HG02759 (cell line): ENCODE measurements at regions not wholly inside any gene's neighbourhood (a gene's known extent, or its start where the extent isn't known, plus 50 kb on each side); places are given as distances from the start of the nearest gene placed in this dataset.
"Not testable (repeated sequence)": the region's sequence is repeated elsewhere in the genome, so short reads cannot be mapped to it uniquely, and the experiment has no call there.

Experiments
- ATAC-seq: cut with Tn5 transposase; IDR thresholded peaks from one replicate; pipeline ENCODE4 v1.9.1; 2021; ENCODE audit warnings: mild to moderate bottlenecking, moderate library complexity; ENCODE audit not compliant: unreplicated experiment

DNA sequence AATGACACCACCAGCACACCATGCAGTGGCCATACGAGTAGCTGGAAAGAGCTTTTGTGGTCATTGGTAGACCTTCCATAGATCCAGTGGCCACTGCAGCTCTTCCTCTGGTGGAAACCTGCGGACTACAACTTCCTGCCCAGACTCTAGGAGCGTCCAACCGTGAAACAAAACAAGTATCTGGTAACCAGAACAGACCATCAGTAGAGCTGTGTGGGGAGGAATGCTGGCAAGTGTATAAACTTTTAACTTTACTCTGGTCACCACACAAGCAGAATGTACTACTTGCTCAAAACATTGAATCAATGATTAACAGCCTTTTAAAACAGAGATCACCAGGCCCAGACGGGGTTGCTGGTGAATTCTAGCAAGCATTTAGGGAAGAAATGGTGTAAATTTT is 154.7 kb upstream of the DGKB start:
- no peak for ATAC-seq

DNA sequence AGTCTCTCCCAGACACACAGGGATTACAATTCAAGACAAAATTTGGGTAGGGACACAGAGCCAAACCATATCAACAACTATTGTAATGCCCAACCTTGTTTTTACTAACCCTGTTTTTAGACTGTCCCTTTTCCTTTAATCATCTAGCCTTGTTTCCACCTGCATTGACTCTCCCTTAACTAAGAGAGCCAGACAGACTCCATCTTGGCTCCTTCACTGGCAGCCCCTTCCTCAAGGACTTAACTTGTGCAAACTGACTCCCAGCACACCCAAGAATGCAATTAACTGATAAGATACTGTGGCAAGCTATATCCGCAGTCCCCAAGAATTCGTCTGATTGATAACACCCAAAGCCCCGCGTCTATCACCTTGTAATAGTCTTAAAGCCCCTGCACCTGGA is 151.8 kb upstream of the DGKB start:
- not testable (repeated sequence) for ATAC-seq

DNA sequence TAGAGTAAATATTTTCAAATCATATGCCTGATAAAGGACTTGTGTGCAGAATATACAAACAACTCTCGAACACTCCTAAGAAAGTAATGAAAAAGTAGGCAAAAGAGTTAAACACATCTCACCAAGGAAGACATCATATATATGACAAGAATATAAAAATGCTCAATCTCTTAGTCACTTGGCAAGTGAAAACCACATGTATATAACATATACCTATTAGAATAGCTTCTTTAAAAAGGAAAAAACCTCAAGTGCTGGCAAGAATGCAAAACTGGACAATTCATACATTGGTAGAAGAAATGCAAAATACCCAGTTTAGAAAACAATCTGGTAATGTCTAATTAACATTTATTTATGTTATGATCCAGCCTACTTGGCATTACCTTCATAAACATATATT is 146.6 kb upstream of the DGKB start:
- no peak for ATAC-seq

DNA sequence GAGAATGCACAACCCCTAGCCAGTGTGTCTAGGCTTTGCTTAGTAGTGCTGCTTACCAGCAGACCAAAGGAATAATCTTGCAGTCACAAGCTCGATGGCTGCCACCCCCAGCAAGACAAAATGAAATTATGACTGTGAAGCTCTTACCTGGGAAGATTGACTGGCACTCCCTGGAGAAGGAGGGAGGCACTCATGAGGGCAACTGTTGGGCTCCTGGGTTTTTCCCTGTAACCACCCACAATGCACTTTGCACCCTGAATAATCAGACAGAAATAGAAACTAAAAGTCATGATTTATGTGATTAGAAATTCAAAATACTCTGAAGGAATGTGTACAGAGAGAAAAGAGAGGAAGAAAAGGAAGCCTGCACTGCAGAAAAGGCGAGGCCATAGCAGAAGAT is 144.3 kb upstream of the DGKB start:
- no peak for ATAC-seq

DNA sequence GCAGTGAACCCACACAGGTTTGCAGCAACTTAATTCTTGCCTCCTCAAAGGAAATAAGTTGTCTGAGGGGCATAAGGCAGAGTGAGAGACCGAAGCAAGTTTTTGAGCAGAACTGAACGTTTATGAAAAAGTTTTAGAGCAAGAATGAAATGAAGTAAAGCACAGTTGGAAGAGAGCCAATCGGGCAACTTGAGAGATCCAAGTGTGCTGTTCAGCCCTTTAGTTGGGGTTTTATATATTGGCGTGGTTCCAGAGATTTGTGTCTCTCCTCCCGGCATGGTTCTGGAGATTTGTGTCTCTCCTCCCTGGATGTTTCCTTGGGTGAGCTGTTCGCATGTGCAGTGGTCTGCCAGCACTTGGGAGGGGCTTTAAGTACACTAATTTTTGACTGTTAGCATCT is 141.4 kb upstream of the DGKB start:
- ATAC-seq: no peak

DNA sequence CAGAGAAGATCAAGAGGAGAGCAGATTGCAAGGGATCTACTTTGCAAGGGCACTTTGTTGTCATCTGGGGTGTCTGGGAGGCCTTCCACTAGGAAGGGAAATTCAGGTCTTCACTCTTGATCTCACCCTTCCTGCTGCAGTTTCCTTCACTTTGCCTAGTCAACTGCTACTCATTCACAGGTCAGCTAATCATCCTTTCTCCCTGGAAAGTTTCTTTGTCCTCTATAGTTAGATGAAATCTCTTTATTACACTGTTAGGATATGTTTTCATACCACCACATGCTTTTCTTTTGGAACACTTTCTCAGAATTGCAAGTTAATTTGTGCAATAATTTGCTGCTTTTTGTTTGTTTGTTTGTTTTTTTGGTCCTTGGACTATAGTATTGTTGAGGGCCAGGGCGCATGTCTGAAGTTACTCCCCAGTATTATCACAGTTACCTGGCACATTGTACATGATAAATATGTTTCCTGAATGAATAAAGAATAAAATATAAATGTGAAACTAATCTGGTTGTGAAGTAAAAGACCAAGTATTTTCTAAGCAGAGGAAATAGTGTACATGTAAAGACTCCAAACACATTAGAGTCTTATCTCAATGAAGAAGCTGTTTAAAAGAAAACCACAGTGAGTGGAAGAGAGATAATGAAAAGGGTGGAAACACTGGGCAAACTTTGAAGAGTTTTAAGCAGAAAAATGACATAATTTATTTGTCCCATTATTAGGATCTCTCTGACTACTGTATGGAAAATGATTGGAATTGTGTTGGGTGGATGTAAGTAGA is 139.9 kb upstream of the DGKB start:
- no peak for ATAC-seq

DNA sequence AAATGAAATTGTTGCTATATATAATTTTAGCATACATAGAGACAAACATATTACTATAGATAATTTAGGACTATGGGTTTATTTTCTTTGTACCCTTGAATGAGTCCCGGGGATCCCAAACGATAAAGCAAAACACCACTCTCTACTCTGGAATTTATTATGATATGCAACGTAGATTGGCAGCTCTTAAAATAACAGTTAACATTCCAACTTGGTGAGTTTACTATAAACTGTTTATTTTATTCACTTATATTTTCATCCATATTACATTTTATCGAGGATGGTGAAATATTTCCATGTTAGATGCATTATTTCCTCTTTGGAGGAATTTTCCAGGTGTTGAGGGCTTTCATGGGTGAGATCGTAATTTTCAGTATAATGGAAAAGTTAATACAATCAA is 138.7 kb upstream of the DGKB start:
- no peak for ATAC-seq

DNA sequence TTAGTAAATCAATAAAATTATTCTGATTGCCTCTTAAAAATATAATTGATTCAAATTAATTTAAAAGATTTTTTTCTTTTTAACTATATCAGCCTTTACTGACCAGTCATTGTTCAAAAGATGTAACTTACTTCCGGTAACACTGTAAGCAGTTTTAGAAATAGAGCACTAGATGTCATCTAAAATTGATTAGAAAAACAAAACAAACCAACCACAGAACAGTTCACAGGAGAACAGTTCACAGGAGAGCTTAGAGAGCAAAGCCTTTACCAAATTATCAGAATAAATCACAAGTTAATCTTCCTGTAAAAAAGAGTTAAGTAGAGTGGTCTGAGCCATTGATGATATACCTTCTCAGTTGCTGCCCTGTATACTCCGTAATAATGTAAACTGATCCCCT is 133.3 kb upstream of the DGKB start:
- no peak for ATAC-seq

DNA sequence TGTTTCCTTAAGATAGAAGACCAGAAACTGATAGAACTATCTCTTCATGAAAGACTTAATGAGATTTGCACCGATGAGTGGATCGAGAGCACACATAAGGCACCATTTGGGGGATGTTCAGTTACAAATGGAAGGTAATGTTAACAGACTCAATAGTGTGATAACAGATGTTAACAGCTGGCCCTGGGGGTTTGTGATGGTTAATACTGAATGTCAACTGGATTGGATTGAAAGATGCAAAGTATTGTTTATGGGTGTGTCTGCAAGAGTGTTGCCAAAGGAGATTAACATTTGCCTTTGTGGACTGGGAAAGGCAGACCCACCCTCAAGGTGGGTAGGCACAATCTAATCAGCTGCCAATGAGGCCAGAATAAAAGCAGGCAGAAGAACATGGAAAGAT is 130.5 kb upstream of the DGKB start:
- ATAC-seq: no peak

DNA sequence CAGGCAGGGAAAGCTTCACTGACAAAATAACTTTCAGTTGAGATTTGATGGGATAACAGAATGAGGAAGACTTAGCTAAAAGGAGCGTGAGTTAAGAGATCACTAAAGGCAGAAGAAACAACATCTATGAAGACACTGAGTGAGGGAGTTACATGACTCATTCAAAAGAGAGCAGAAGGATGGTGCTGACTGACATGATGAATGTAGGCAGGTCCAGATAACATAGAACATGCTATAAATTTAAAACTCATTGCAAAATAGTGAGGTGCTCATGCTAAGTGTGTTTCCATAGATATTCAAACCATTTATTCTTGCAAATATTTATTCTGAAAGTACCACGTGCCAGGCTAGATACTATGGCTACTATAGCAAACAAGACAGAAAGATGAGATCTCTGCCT is 116.4 kb upstream of the DGKB start:
- ATAC-seq: no peak

DNA sequence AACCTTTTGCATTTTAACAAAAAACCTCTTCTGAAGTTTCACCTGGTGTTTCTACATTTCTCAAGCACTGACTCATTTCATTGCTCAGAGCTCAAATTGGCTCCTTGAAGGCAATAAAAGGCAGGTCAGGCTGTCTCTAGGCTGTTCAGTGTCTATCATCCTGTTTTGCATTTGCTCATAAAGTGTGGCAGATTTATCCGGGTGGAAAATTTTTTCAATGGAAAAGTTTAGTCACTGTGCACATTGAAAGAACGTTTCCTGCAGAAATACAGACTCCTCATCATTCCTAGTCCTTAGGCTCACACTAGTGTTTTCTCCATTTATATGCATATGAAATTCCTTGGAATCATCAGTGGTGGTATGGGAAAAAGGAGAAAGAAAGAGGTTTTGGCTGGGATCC is 114.2 kb upstream of the DGKB start:
- ATAC-seq: no peak

DNA sequence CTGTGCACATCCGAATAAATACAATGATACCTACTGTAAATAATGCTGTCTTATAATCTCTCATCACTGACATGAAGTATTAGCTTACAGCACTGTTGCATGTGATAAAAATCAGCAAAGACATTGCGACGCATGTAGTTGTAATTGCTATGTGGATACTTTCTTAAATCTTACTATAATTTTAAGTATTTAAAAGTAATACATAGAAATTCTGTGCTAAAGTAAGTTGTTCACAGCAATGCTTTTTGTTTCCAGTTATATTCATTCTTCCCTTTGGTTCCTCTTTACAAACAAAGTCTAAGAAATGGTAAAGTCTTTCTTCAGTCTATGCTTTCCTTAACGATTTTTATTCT is 113.7 kb upstream of the DGKB start:
- ATAC-seq: no peak

DNA sequence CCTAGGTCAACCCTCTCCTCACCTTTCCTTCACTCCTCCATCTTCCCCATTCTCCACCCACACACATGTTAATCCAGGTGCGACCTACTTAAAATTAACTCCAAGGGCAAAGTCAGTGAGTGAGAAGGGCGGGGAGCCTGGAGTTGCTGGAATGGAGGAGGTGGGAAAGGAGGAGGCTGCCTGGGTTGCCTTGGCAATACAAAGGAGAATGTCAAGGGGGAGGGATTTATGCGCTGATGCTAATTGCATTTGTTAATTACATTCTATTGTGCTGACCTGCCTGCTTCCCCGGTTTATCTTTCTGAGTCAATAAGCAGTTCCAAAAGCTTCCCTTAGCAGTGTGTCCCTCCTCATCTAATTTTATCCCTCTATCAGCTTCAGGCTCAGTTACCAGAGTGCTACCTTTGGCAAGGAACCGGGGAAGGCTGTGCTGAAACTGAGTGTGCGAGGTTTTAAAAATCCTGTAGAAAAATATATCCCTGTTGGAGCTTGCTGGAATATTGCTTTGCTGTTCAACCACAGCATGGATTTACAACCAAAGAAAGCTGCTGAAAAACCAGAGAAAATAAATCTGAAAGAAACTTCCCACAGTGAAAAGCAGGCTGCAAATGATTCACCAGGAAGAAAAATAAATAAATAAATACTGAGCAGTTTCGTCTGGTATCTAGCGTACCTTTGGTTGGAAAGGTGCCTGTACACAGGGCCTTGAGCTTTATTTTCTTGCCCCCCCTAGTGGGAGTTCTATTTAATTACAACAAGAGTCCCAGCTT is 113.2 kb upstream of the DGKB start:
- ATAC-seq: peak; percentile 91

DNA sequence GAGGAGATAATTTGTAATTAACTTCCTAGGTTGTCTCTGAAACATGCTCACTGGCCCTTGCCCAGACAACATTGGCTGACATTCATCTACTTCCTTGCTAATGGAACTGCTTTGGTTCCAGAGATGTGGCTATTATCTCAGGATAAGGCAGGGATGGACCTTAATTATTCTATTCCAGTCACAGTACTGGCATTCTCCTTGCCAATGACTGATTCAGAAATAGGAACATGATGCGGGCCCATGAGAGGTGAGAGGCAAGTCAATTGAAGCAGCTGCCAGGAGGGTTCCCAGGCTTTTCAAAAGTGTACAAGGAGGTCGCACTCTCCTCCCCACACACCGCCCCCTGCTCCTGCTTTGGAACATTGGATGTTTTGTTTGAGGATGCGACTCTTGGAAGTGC is 109.6 kb upstream of the DGKB start:
- no peak for ATAC-seq

DNA sequence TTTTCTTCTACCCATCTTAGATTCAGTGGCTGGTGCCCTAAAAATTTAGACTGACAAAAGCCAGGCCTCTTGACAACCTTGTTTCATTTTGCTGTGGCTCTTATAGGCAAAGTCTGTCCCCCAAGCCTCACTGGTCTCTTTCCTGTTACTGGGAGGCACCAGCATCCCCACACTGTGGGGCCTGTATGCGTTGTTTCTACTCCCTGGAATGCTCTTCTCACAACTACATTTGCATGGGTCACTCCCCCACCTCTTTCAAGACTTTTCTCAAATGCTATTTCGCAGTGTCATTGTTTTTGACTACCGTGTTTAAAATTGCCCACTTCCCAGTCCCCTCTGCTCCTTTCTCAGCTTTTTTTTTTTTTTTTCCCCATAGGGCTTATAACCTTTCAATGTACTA is 108.7 kb upstream of the DGKB start:
- no peak for ATAC-seq

DNA sequence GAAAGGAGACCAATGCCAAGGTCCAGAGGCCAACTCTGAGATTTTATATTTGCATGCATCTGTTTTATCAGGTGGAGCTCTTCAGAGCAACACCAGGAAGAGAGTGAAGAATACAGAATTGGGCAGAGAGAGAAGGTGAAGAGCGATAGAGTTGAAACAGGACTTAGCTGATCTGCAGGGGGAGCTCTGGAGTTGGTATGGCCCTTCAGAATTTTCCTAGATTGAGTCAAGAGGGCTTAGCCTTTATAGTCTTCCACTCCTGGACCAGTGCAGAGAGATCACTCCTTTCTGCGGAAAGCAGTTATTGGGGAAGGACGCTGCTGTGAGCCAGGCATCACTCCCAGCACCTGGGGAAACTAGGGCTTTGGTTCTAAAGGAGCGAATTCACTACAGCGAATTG is 105.0 kb upstream of the DGKB start:
- no peak for ATAC-seq

DNA sequence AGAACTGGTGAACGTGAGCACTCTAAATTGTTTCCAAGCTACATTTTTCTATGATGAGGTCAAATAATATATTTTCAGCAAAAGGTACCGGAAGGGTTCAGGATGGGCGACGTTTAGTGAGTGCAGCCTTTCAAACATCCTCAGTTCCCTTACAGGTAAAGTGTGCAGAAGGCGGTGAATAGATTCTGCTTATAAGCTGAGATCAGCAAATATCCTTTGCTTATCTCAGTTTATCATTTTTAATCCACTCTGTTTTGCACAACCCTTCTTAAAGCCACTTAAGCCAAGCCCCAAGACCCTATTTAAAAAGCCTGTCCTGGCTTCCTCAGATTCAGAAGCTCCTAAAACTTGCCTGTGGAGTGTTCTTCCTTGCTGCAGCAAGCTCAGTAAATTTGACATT is 103.1 kb upstream of the DGKB start:
- no peak for ATAC-seq

DNA sequence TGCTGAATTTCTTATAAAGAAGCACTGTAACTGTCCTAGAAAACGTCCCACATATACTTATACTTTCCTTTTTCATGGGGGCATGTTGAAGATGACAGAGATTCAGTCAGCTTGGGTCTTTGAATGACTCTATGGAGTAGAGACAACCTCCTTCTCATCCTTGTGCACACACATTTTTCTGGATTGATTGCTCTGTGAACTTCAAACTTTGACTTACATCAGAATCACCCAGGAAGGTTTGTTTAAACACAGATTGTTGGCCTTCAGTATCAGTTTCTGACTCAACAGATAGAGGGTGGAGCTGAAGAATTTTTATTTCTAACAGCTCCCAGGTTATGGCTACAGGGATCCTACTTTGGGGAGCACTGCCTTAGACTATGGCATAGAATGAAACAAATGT is 97.6 kb upstream of the DGKB start:
- no peak for ATAC-seq

DNA sequence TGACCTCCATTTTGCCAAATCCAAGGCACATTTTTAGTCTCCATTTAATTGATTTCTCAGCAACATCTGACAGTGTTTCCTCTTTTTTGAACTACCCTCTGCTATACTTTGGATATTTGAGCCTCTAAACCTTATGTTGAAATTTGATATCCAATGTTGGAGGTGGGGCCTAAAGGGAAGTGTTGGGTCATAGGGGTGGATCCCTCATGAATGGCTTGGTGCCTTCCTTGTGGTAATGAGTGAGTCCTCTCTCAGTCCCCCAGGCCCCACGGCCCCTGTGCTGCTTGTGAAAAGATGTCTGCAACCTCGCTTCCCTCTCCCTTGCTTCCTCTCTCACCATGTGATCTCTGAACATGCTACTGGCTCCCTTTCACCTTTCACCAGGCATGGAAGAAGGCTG is 96.8 kb upstream of the DGKB start:
- no peak for ATAC-seq

DNA sequence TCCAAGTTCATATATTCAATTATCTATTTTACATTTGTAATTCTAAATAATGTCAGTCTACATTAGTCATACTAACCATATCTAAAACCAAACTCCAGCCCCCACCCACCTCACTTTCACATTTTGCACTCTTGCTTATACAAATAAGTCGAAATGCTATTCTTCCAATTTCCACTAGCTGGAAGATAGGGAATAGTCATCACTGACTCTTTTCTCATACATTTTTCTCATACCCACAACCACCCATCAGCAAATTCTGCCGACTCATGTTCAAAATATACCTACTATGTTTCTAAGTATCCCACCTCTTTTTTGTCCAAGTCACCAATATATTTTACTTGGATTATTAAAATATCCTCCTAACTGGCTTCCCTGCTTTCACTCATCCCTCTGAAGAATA is 93.2 kb upstream of the DGKB start:
- ATAC-seq: no peak

DNA sequence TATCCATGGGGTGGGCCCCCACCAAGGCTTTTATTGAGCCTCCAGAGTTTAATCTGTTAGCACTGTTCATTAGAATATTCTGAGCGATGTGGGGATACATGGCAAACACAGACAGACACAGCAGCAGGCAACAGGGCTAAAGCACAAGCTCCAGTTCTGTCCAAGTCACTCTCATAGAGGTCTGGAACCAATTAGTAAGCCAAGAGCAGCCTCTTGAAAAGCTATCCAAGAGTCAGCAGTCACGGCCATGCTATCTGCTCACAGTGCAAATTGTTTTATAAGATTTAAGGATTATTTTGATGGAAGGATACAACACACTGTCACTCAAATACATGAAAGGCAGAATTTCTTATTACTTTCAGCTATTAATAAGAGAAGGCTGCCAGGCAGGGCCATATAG is 86.4 kb upstream of the DGKB start:
- no peak for ATAC-seq

DNA sequence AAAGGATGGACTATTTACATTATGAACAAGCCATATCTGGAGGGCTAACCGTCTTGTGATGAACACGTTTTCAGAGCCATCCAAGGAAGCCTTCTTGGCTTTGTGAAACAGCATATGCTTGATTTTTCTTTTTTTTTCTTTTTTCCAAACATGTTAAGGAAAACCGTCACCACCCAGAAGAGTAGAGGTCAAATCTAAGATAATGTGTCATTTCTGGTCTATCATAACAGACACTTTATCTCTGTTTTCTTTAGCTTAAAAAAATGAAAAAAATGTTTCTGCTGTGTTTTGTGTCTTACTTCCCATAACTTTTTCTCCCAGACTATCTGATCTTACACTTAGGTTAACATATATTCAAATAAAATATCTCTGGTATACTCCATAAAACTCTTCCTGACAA is 76.1 kb upstream of the DGKB start:
- ATAC-seq: no peak

DNA sequence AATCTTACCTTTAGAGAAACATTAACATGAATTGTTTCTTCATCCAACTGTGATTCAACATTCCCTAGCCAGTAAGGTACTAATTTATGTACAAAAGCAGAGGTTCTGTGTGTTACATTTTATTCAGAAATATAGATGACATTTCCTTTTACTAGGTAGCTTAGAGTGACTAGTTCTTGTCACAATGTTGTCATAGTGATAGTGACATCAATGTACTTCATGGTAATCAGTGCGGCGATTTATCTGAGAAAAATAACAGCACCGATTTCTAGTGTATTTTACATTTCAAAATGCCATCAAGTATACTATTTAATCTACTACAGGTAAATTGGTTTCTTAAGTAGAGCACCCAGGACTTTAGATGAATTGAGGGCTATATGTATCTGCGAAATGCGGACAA is 72.1 kb upstream of the DGKB start:
- no peak for ATAC-seq
